Karpas-422 (cell line): ENCODE measurements at regions not wholly inside any gene's neighbourhood (a gene's known extent, or its start where the extent isn't known, plus 50 kb on each side); places are given as distances from the start of the nearest gene placed in this dataset.

Source experiments
- DNase-seq: peaks from one replicate; pipeline ENCODE4 v3.0.0-alpha.2; 2015
- H2AFZ ChIP-seq: fragments of 200-600 bp; sonication (generic); 2 replicates; pipeline ENCODE4 v1.6.1; 2014; ENCODE audit warnings: antibody characterized with exemption, low read length, mixed read lengths
- H3K27ac ChIP-seq: fragments of 200-600 bp; sonication (generic); 2 replicates; pipeline ENCODE4 v1.5.1; 2014; ENCODE audit warnings: mild to moderate bottlenecking, low read length, moderate library complexity
- H3K27me3 ChIP-seq: fragments of 200-600 bp; sonication (generic); 2 replicates; pipeline ENCODE4 v1.6.1; 2014; ENCODE audit warnings: low read length, mixed read lengths
- H3K36me3 ChIP-seq: fragments of 200-600 bp; sonication (generic); 2 replicates; pipeline ENCODE4 v1.6.1; 2014; ENCODE audit warnings: low read length, mixed read lengths; ENCODE audit not compliant: insufficient read depth
- H3K4me1 ChIP-seq: fragments of 200-600 bp; sonication (generic); 2 replicates; pipeline ENCODE4 v1.6.1; 2014; ENCODE audit warnings: mild to moderate bottlenecking, low read length, mixed read lengths
- H3K4me2 ChIP-seq: fragments of 200-600 bp; sonication (generic); 2 replicates; pipeline ENCODE4 v1.6.1; 2014; ENCODE audit warnings: low read length, low read depth, mild to moderate bottlenecking; ENCODE audit not compliant: poor library complexity, severe bottlenecking
- H3K4me3 ChIP-seq: fragments of 200-600 bp; sonication (generic); 2 replicates; pipeline ENCODE4 v1.5.1; 2014; ENCODE audit warnings: mild to moderate bottlenecking, antibody characterized with exemption, low read length, mixed read lengths
- H3K79me2 ChIP-seq: fragments of 200-600 bp; sonication (generic); 2 replicates; pipeline ENCODE4 v1.6.1; 2014; ENCODE audit warnings: mild to moderate bottlenecking, low read length, mixed read lengths
- H3K9ac ChIP-seq: fragments of 200-600 bp; sonication (generic); 2 replicates; pipeline ENCODE4 v1.6.0; 2014; ENCODE audit warnings: low read length
- H3K9me2 ChIP-seq: fragments of 200-600 bp; sonication (generic), shearing (Covaris generic); replicated peaks from 2 replicates; pipeline ENCODE4 v1.6.0; 2014; ENCODE audit warnings: mild to moderate bottlenecking, low read length, moderate library complexity; ENCODE audit not compliant: insufficient read depth
- H3K9me3 ChIP-seq: fragments of 300-700, 200-600 bp; sonication (generic); 2 replicates; pipeline ENCODE4 v1.6.1; 2014; ENCODE audit warnings: low read length, mixed read lengths
- H4K20me1 ChIP-seq: fragments of 200-600 bp; sonication (generic); 2 replicates; pipeline ENCODE4 v1.6.1; 2014; ENCODE audit warnings: mild to moderate bottlenecking, antibody characterized with exemption, low read length, low read depth; ENCODE audit not compliant: insufficient read depth

DNA sequence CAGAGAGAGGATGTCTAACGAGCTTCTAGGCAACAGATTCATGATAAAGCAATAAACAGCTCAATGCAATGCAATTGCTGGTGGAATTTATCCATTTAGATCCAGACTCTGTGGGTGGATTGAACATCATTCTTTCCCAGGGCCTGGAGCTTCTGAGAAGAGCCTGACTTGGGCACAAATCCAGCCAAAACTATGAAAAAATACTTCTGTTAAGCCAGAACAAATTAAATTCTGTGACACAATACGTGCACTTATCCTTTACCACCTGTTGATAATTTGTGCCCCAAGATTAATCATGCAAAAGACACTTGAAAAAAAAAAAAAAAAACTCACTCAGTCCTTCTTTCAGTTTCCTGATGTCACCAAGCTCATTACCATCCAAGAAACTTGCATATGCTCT is 446.0 kb upstream of the DCN start:
- Histone ChIP-seq H3K36me3 (no peaks in the 10 kb centered on the region), H3K4me3 (no peak overlapping the region), H3K4me2 (no peak overlapping the region), H3K27me3 (no peaks in the 10 kb centered on the region), H3K27ac (no peak overlapping the region), H3K9me2 (no peaks in the 10 kb centered on the region), H2AFZ (no peak overlapping the region), H4K20me1 (no peaks in the 10 kb centered on the region), H3K9me3 (no peaks in the 10 kb centered on the region), H3K4me1 (no peaks in the 10 kb centered on the region), H3K9ac (no peak overlapping the region), H3K79me2 (no peaks in the 10 kb centered on the region)
- no peak for DNase-seq

- Histone ChIP-seq H2AFZ (no peak overlapping the region), H3K27ac (no peak overlapping the region), H3K4me3 (no peak overlapping the region), H3K4me2 (no peak overlapping the region), H3K4me1 (no peaks in the 10 kb centered on the region), H3K79me2 (no peaks in the 10 kb centered on the region), H3K36me3 (no peaks in the 10 kb centered on the region), H3K9me3 (no peaks in the 10 kb centered on the region), H4K20me1 (no peaks in the 10 kb centered on the region), H3K27me3 (no peaks in the 10 kb centered on the region), H3K9me2 (no peaks in the 10 kb centered on the region), H3K9ac (no peak overlapping the region)
- no peak for DNase-seq
Observed at GRCh38 chr12:91627225-91627624, 444.6 kb upstream of the DCN start.

- DNase-seq: no peak
- Histone ChIP-seq H3K27ac (no peak overlapping the region), H3K9ac (no peak overlapping the region), H3K4me1 (no peaks in the 10 kb centered on the region), H3K36me3 (no peaks in the 10 kb centered on the region), H3K9me3 (no peaks in the 10 kb centered on the region), H3K27me3 (no peaks in the 10 kb centered on the region), H3K79me2 (no peaks in the 10 kb centered on the region), H2AFZ (no peak overlapping the region), H3K4me2 (no peak overlapping the region), H3K9me2 (no peaks in the 10 kb centered on the region), H4K20me1 (no peaks in the 10 kb centered on the region), H3K4me3 (no peak overlapping the region)
Observed at GRCh38 chr12:91622981-91623380, 440.4 kb upstream of the DCN start.

DNA sequence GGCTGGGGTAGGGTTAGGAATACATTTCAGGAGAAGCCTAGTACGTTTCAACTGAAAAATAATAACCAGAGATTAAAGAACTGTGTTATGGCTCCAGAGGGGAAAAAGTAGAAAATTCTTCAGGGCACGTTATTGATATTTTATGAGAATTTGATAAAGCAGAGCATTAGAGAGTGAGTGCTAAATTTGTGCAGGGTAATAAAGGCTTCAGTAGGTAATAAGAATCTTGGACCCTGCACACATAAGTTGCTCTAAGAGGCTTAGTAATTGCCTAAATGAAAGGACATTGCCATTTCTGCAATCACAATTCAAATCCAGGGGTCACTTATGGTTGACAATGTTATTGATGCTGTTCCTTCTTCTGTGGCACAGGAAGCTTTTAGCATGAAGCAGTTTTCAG is 439.4 kb upstream of the DCN start:
- Histone ChIP-seq H3K79me2 (no peaks in the 10 kb centered on the region), H3K9me2 (no peaks in the 10 kb centered on the region), H3K4me2 (no peak overlapping the region), H3K36me3 (no peaks in the 10 kb centered on the region), H4K20me1 (no peaks in the 10 kb centered on the region), H2AFZ (no peak overlapping the region), H3K4me1 (no peaks in the 10 kb centered on the region), H3K9ac (no peak overlapping the region), H3K27ac (no peak overlapping the region), H3K27me3 (no peaks in the 10 kb centered on the region), H3K4me3 (no peak overlapping the region), H3K9me3 (no peaks in the 10 kb centered on the region)
- DNase-seq: no peak

- no peaks in the 10 kb centered on the region for H4K20me1 ChIP-seq
- no peaks in the 10 kb centered on the region for H3K4me1 ChIP-seq
- no peak overlapping the region for H3K9ac ChIP-seq
- H3K9me3 ChIP-seq: no peaks in the 10 kb centered on the region
- H3K4me3 ChIP-seq: no peak overlapping the region
- no peaks in the 10 kb centered on the region for H3K27me3 ChIP-seq
- DNase-seq: no peak
- no peaks in the 10 kb centered on the region for H3K36me3 ChIP-seq
- no peak overlapping the region for H2AFZ ChIP-seq
- H3K9me2 ChIP-seq: no peaks in the 10 kb centered on the region
- no peak overlapping the region for H3K27ac ChIP-seq
- no peaks in the 10 kb centered on the region for H3K79me2 ChIP-seq
- H3K4me2 ChIP-seq: no peak overlapping the region
Observed at GRCh38 chr12:91620992-91621391, 438.4 kb upstream of the DCN start.

DNA sequence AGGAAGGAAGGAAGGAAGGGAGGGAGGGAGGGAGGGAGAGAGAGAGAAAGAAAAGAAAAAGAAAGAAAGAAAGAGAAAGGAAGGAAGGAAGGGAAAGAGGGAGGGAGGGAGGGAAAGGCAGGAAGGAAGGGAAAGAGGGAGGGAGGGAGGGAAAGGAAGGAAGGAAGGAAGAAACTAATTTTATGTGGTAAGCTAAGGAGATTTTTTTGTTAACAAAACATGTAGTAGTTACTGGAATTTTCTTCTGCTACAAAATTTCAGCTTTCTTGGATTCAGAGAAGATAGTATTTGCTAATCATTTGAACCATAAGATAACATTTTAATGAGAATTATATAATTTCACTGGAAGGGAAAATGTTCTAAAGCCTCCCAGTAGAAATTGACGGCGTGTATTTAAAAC is 437.8 kb upstream of the DCN start:
- Histone ChIP-seq H3K79me2 (no peaks in the 10 kb centered on the region), H2AFZ (no peak overlapping the region), H4K20me1 (no peaks in the 10 kb centered on the region), H3K27ac (no peak overlapping the region), H3K9ac (no peak overlapping the region), H3K36me3 (no peaks in the 10 kb centered on the region), H3K9me2 (no peaks in the 10 kb centered on the region), H3K9me3 (no peaks in the 10 kb centered on the region), H3K4me1 (no peaks in the 10 kb centered on the region), H3K4me3 (no peak overlapping the region), H3K27me3 (no peaks in the 10 kb centered on the region), H3K4me2 (no peak overlapping the region)
- no peak for DNase-seq

GRCh38 chr12:91618281-91618680 is 435.7 kb upstream of the DCN start:
- Histone ChIP-seq H3K27me3 (no peaks in the 10 kb centered on the region), H3K9ac (no peak overlapping the region), H2AFZ (no peak overlapping the region), H4K20me1 (no peaks in the 10 kb centered on the region), H3K79me2 (no peaks in the 10 kb centered on the region), H3K4me3 (no peak overlapping the region), H3K27ac (no peak overlapping the region), H3K4me1 (no peaks in the 10 kb centered on the region), H3K4me2 (no peak overlapping the region), H3K9me3 (no peaks in the 10 kb centered on the region), H3K36me3 (no peaks in the 10 kb centered on the region), H3K9me2 (no peaks in the 10 kb centered on the region)
- DNase-seq: no peak

GRCh38 chr12:91617818-91618217 is 435.2 kb upstream of the DCN start:
- Histone ChIP-seq H3K9me3 (no peaks in the 10 kb centered on the region), H3K79me2 (no peaks in the 10 kb centered on the region), H4K20me1 (no peaks in the 10 kb centered on the region), H2AFZ (no peak overlapping the region), H3K9ac (no peak overlapping the region), H3K4me3 (no peak overlapping the region), H3K36me3 (no peaks in the 10 kb centered on the region), H3K4me2 (no peak overlapping the region), H3K27ac (no peak overlapping the region), H3K9me2 (no peaks in the 10 kb centered on the region), H3K27me3 (no peaks in the 10 kb centered on the region), H3K4me1 (no peaks in the 10 kb centered on the region)
- DNase-seq: no peak

GRCh38 chr12:91616416-91616815 is 433.8 kb upstream of the DCN start:
- H3K27ac ChIP-seq: no peak overlapping the region
- no peak overlapping the region for H2AFZ ChIP-seq
- no peaks in the 10 kb centered on the region for H3K4me1 ChIP-seq
- no peaks in the 10 kb centered on the region for H3K36me3 ChIP-seq
- H3K4me3 ChIP-seq: no peak overlapping the region
- H4K20me1 ChIP-seq: no peaks in the 10 kb centered on the region
- no peak overlapping the region for H3K9ac ChIP-seq
- no peak overlapping the region for H3K4me2 ChIP-seq
- H3K79me2 ChIP-seq: no peaks in the 10 kb centered on the region
- H3K9me3 ChIP-seq: no peaks in the 10 kb centered on the region
- no peak for DNase-seq
- no peaks in the 10 kb centered on the region for H3K9me2 ChIP-seq
- no peaks in the 10 kb centered on the region for H3K27me3 ChIP-seq
